ENCODE measurements at regions not wholly inside any gene's neighbourhood (a gene's known extent, or its start where the extent isn't known, plus 50 kb on each side); places are given as distances from the start of the nearest gene placed in this dataset.
"Not testable (repeated sequence)": the region's sequence is repeated elsewhere in the genome, so short reads cannot be mapped to it uniquely, and the experiment has no call there.

DNA sequence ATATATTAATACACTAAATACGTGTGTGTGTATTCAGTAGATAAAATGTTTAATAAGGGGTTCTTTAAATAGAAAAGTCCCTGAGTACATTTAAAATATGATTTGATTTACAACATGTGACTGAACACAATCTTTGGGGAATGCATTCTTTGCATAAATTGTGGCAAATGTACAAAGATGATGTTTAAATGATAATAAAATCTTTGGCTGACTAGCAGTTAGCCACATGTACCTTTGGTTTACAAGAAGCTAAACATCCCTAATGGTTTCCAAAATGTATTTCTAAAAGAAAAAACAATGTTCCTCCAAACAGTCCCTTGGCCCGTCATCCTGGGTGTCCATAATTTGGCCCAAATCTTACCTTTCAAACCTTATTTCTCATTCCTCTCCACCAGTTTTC lies 106.4 kb upstream of the MARK1 start:
- H3K4me1 ChIP-seq, result no peaks in the 10 kb centered on the region
- no peak overlapping the region for H3K4me3 ChIP-seq
- no peak for FAIRE-seq
- H3K36me3 ChIP-seq, result no peaks in the 10 kb centered on the region
- H3K27ac ChIP-seq, result no peak overlapping the region
- TF ChIP-seq, protein P1, sequence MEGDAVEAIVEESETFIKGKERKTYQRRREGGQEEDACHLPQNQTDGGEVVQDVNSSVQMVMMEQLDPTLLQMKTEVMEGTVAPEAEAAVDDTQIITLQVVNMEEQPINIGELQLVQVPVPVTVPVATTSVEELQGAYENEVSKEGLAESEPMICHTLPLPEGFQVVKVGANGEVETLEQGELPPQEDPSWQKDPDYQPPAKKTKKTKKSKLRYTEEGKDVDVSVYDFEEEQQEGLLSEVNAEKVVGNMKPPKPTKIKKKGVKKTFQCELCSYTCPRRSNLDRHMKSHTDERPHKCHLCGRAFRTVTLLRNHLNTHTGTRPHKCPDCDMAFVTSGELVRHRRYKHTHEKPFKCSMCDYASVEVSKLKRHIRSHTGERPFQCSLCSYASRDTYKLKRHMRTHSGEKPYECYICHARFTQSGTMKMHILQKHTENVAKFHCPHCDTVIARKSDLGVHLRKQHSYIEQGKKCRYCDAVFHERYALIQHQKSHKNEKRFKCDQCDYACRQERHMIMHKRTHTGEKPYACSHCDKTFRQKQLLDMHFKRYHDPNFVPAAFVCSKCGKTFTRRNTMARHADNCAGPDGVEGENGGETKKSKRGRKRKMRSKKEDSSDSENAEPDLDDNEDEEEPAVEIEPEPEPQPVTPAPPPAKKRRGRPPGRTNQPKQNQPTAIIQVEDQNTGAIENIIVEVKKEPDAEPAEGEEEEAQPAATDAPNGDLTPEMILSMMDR (IDR thresholded peaks at IDR 0.05), result no peak
- H3K9me3 ChIP-seq, result no peaks in the 10 kb centered on the region
- no peak for ATAC-seq
- intact Hi-C loops (cut with DNase I), result no loop called here
- DNase-seq, result no peak
- WGBS, 2 donors, result 59% methylated on average over 2 of the region's 2 CpGs
- H3K27me3 ChIP-seq, result no peaks in the 10 kb centered on the region

DNA sequence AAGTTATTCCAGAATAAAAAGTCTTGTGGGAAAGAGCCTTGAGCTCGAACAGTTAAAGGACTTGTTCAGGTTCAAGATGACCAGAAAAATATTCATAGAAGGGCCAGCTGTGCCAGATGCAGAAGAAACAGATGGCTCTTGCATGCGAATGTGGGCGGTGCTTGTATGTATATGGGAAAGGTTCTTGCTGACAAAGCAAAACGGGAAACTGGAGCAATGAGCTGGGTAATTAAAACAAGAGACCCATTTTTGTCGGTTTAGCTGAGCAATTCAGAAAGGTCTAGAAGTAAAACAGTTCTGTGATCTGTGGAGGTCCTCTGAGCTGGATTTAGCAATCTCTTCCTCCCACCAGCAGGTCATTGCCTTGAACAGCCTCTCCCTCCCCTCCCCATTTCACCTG lies 107.2 kb upstream of the MARK1 start:
- DNase-seq (no peak), FAIRE-seq (no peak), ATAC-seq (no peak)
- Histone ChIP-seq H3K4me3 (no peak overlapping the region), H3K27ac (no peak overlapping the region), H3K36me3 (no peaks in the 10 kb centered on the region), H3K9me3 (no peaks in the 10 kb centered on the region), H3K27me3 (no peaks in the 10 kb centered on the region), H3K4me1 (no peaks in the 10 kb centered on the region)
- 46 to 50% methylated on average over 5 of the region's 5 CpGs for WGBS, 2 donors
- TF ChIP-seq, protein P1 (IDR thresholded peaks at IDR 0.05), result no peak
- intact Hi-C loops (cut with DNase I), result no loop called here

DNA sequence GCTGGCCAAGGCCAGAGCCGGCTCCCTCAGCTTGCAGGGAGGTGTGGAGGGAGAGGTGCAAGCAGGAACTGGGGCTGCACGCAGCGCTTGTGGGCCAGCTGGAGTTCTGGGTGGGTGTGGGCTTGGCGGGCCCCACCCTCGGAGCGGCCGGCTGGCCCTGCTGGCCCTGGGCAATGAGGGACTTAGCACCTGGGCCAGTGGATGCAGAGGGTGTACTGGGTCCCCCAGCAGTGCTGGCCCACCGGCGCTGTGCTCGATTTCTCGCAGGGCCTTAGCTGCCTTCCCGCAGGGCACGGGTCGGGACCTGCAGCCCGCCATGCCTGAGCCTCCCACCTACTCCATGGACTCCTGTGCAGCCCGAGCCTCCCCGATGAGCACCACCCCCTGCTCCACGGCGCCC lies 115.6 kb upstream of the MARK1 start:
- H3K9me3 ChIP-seq; FAIRE-seq; ATAC-seq; H3K4me1 ChIP-seq; H3K27me3 ChIP-seq; H3K4me3 ChIP-seq; intact Hi-C loops (cut with DNase I); H3K36me3 ChIP-seq; H3K27ac ChIP-seq: not testable (repeated sequence)
- DNase-seq, result peak in 1 of 6 donors; percentile 43
- 81 to 82% methylated on average over 16 to 19 of the region's 19 CpGs for WGBS, 2 donors

GRCh38 chr1:220410611-220411010 lies 117.3 kb upstream of the MARK1 start:
- 40 to 51% methylated on average over 7 of the region's 7 CpGs for WGBS, 2 donors
- no peak for FAIRE-seq
- Histone ChIP-seq H3K27ac (no peak overlapping the region), H3K4me1 (no peaks in the 10 kb centered on the region), H3K4me3 (no peak overlapping the region), H3K9me3 (no peaks in the 10 kb centered on the region), H3K36me3 (no peaks in the 10 kb centered on the region), H3K27me3 (no peaks in the 10 kb centered on the region)
- DNase-seq, result no peak
- intact Hi-C loops (cut with DNase I), result no loop called here
- TF ChIP-seq, protein P1 (IDR thresholded peaks at IDR 0.05), result no peak
- no peak for ATAC-seq

DNA sequence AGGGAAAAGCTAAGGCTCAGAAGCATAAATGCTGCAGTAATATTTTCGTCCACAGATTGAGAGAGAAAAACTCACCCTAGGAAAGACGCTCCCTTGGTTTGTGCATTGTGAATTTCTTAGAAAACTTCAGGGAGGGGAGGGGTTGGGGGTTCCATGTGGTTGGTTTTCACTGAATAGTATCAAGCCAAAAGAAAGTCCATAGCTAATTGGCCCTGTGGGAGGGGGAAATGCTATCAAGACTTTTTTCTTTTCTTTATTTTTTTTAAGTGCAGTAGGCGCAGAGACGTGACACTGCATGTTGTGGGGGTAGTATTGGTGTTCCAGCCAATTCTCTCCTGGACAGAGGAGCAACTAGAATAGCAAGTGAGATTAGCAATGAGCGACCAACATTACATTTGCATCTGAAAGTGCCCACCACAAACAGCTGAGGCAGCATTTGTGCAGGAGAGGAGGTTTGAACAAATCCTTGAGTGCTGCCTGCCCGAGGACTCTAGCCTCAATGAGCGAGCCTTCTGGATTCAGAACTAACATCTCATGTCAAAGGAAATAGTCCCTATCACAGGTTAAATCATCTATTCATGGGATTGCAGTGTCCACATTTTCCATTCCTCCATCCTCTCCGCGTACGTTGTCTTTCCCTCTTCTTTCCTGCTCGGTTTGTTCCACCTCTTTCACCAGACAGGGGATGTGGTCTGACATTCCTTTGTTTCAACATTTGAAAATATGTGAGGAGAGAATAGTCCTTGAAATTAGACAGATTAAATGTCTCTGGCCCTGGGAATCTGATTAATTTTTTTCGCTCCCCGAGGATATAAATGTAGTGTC lies 118.0 kb upstream of the MARK1 start:
- TF ChIP-seq, protein P1 (IDR thresholded peaks at IDR 0.05), result no peak
- no peak for FAIRE-seq
- H3K4me3 ChIP-seq, result no peak overlapping the region
- no peaks in the 10 kb centered on the region for H3K27me3 ChIP-seq
- 57 to 66% methylated on average over 13 of the region's 13 CpGs for WGBS, 2 donors
- no peak for ATAC-seq
- H3K9me3 ChIP-seq, result no peaks in the 10 kb centered on the region
- DNase-seq, result no peak
- no peaks in the 10 kb centered on the region for H3K4me1 ChIP-seq
- intact Hi-C loops (cut with DNase I), result no loop called here
- H3K27ac ChIP-seq, result no peak overlapping the region
- no peaks in the 10 kb centered on the region for H3K36me3 ChIP-seq
